PC-3 (cell line): ENCODE measurements at regions not wholly inside any gene's neighbourhood (a gene's known extent, or its start where the extent isn't known, plus 50 kb on each side); places are given as distances from the start of the nearest gene placed in this dataset.

Source experiments
- ATAC-seq: fragments of 200-7000 bp; cut with Tn5 transposase; 2 replicates; pipeline ENCODE4 v1.9.1; 2020; ENCODE audit warnings: mild to moderate bottlenecking, moderate library complexity
- BruUV-seq: library from RNA; stranded (reverse); fragments of 400-500 nt; replicated peaks from 2 replicates; lab custom pipeline; 2021; lab: Mats Ljungman, UMichigan
- CTCF ChIA-PET: fragments of 300-600 bp; sonication (Branson Sonifier 250); formaldehyde crosslinking; loops from one replicate; lab custom pipeline; 2022; ENCODE audit warnings: antibody characterized with exemption; lab: Charles Lee
- POLR2A ChIA-PET: fragments of 300-600 bp; sonication (Branson Sonifier 250); formaldehyde crosslinking; loops from one replicate; lab custom pipeline; 2022; ENCODE audit warnings: antibody characterized with exemption; ENCODE audit not compliant: unreplicated experiment; lab: Charles Lee
- DNase-seq: peaks from one replicate; pipeline ENCODE4 v3.0.0-alpha.2; 2015
- H2AFZ ChIP-seq: fragments of 300-600 bp; sonication (generic); 2 replicates; pipeline ENCODE4 v1.6.0; 2016; ENCODE audit warnings: antibody characterized with exemption, low read length
- H3F3A ChIP-seq: fragments of 300-600 bp; sonication (generic); one replicate; pipeline ENCODE4 v1.6.0; 2017; ENCODE audit warnings: antibody characterized with exemption, low read length, control low read depth, mild to moderate bottlenecking; ENCODE audit not compliant: unreplicated experiment
- H3K27ac ChIP-seq: fragments of 300-600 bp; sonication (generic); 2 replicates; pipeline ENCODE4 v1.5.1; 2016; ENCODE audit warnings: mild to moderate bottlenecking, low read length
- H3K27me3 ChIP-seq: fragments of 300-600 bp; sonication (generic); 2 replicates; pipeline ENCODE4 v1.6.1; 2016; ENCODE audit warnings: low read length, mixed read lengths
- H3K36me3 ChIP-seq: fragments of 300-600 bp; sonication (generic); 2 replicates; pipeline ENCODE4 v1.6.1; 2016; ENCODE audit warnings: low read depth, mixed run types, low read length, mixed read lengths
- H3K4me1 ChIP-seq: fragments of 300-600 bp; sonication (generic); 2 replicates; pipeline ENCODE4 v1.5.1; 2016; ENCODE audit warnings: low read length; ENCODE audit not compliant: insufficient read depth
- H3K4me2 ChIP-seq: fragments of 300-600 bp; sonication (generic); 2 replicates; pipeline ENCODE4 v1.6.0; 2016; ENCODE audit warnings: low read length
- H3K4me3 ChIP-seq: fragments of 300-600 bp; sonication (generic); 2 replicates; pipeline ENCODE4 v1.5.1; 2016; ENCODE audit warnings: mild to moderate bottlenecking, low read length, mixed read lengths
- H3K79me2 ChIP-seq: fragments of 300-600 bp; sonication (generic); 2 replicates; pipeline ENCODE4 v1.6.1; 2017; ENCODE audit warnings: low read length, mixed read lengths
- H3K9ac ChIP-seq: fragments of 300-600 bp; sonication (generic); 2 replicates; pipeline ENCODE4 v1.6.0; 2016; ENCODE audit warnings: mild to moderate bottlenecking, low read length
- H3K9me2 ChIP-seq: fragments of 300-600 bp; sonication (generic); replicated peaks from 2 replicates; pipeline ENCODE4 v1.6.1; 2016; ENCODE audit warnings: mixed run types, low read length, mixed read lengths
- H3K9me3 ChIP-seq: fragments of 300-600 bp; sonication (generic); 2 replicates; pipeline ENCODE4 v1.6.1; 2016; ENCODE audit warnings: low read length, mixed read lengths
- H4K20me1 ChIP-seq: fragments of 300-600 bp; sonication (generic); 2 replicates; pipeline ENCODE4 v1.6.1; 2016; ENCODE audit warnings: low read length, mixed read lengths
- EZH2 ChIP-seq: fragments of 300-600 bp; sonication (generic); IDR thresholded peaks from one replicate; pipeline ENCODE4 v1.6.1; 2017; ENCODE audit warnings: antibody characterized with exemption, mild to moderate bottlenecking, low read length; ENCODE audit not compliant: unreplicated experiment
- EZH2phosphoT487 ChIP-seq: fragments of 300-600 bp; sonication (generic); IDR thresholded peaks from 2 replicates; pipeline ENCODE4 v1.6.1; 2018; ENCODE audit warnings: mild to moderate bottlenecking, antibody characterized with exemption, low read length, borderline replicate concordance
- intact Hi-C: fragments of 100-400 bp; cut with micrococcal nuclease; formaldehyde crosslinking; loops from 2 replicates; pipeline ENCODE4 v1.9.0; 2023
- TF ChIP-seq, protein P1 (sequence below): fragments of 300-600 bp; sonication (generic); conservative IDR thresholded peaks from 2 replicates; pipeline ENCODE4 v1.5.1; 2017; ENCODE audit warnings: antibody characterized with exemption, low read depth, mild to moderate bottlenecking, low read length

- Histone ChIP-seq H3K9me3 (no peaks in the 10 kb centered on the region), H3K9ac (no peak overlapping the region), H3K79me2 (no peaks in the 10 kb centered on the region), H2AFZ (no peak overlapping the region), H3K27ac (no peak overlapping the region), H3K27me3 (no peaks in the 10 kb centered on the region), H3K36me3 (no peaks in the 10 kb centered on the region), H3K4me3 (no peak overlapping the region), H3K4me2 (no peak overlapping the region), H3F3A (no peaks in the 10 kb centered on the region), H3K4me1 (no peaks in the 10 kb centered on the region), H4K20me1 (no peaks in the 10 kb centered on the region), H3K9me2 (no peaks in the 10 kb centered on the region)
- no peak for ATAC-seq
- DNase-seq: no peak
- TF ChIP-seq EZH2: no peak
- ChIA-PET CTCF (no interaction called here), POLR2A (no interaction called here)
- intact Hi-C loops: no loop called here
- no TSS peak for BruUV-seq
These were observed 100.7 kb downstream of the TMEM114 start for GRCh38 chr16:8489580-8489979.

DNA sequence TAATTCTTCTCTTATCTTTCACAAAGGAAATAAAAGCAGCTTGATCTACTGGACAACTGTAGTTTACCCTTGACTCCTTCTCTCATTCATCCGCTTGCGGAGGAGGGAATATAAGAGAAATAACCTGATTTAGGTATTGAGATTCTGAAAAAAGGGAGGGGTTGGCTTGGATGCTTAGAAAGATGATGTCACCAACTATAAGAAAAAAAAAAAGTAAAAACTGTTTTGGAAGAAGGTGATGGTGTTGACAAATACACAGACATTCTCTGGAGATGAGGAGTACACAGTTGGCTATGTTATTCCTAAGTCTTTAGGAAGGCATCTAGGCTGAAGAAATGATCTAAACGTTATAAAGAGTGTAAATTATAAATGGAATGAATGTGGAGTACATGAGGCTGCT, 103.3 kb downstream of the TMEM114 start:
- Histone ChIP-seq H3K9ac (no peak overlapping the region), H3K4me3 (no peak overlapping the region), H3K9me3 (no peaks in the 10 kb centered on the region), H3K27me3 (no peaks in the 10 kb centered on the region), H4K20me1 (no peaks in the 10 kb centered on the region), H3K9me2 (no peaks in the 10 kb centered on the region), H3K4me1 (no peaks in the 10 kb centered on the region), H2AFZ (no peak overlapping the region), H3K36me3 (no peaks in the 10 kb centered on the region), H3K4me2 (no peak overlapping the region), H3K27ac (no peak overlapping the region), H3K79me2 (no peaks in the 10 kb centered on the region), H3F3A (no peaks in the 10 kb centered on the region)
- intact Hi-C loops: no loop called here
- ATAC-seq (no peak), DNase-seq (no peak)
- POLR2A ChIA-PET: no interaction called here
- TF ChIP-seq, protein P1, sequence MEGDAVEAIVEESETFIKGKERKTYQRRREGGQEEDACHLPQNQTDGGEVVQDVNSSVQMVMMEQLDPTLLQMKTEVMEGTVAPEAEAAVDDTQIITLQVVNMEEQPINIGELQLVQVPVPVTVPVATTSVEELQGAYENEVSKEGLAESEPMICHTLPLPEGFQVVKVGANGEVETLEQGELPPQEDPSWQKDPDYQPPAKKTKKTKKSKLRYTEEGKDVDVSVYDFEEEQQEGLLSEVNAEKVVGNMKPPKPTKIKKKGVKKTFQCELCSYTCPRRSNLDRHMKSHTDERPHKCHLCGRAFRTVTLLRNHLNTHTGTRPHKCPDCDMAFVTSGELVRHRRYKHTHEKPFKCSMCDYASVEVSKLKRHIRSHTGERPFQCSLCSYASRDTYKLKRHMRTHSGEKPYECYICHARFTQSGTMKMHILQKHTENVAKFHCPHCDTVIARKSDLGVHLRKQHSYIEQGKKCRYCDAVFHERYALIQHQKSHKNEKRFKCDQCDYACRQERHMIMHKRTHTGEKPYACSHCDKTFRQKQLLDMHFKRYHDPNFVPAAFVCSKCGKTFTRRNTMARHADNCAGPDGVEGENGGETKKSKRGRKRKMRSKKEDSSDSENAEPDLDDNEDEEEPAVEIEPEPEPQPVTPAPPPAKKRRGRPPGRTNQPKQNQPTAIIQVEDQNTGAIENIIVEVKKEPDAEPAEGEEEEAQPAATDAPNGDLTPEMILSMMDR: no peak
- TF ChIP-seq EZH2phosphoT487 (no peak), EZH2 (no peak)
- CTCF ChIA-PET: no interaction called here
- no TSS peak for BruUV-seq

- Histone ChIP-seq H3K4me1 (no peaks in the 10 kb centered on the region), H3K79me2 (no peaks in the 10 kb centered on the region), H3F3A (no peaks in the 10 kb centered on the region), H3K36me3 (no peaks in the 10 kb centered on the region), H3K4me2 (no peak overlapping the region), H3K9me2 (no peaks in the 10 kb centered on the region), H2AFZ (no peak overlapping the region), H4K20me1 (no peaks in the 10 kb centered on the region), H3K4me3 (no peak overlapping the region), H3K9ac (no peak overlapping the region), H3K27ac (no peak overlapping the region), H3K27me3 (no peaks in the 10 kb centered on the region), H3K9me3 (no peaks in the 10 kb centered on the region)
- ChIA-PET CTCF (no interaction called here), POLR2A (no interaction called here)
- BruUV-seq: no TSS peak
- TF ChIP-seq, protein P1: no peak
- TF ChIP-seq EZH2 (no peak), EZH2phosphoT487 (no peak)
- intact Hi-C loops: no loop called here
- no peak for DNase-seq
- no peak for ATAC-seq
These were observed 106.9 kb downstream of the TMEM114 start for GRCh38 chr16:8483396-8483795.
